ENCODE measurements at regions not wholly inside any gene's neighbourhood (a gene's known extent, or its start where the extent isn't known, plus 50 kb on each side); places are given as distances from the start of the nearest gene placed in this dataset.
A peak's percentile ranks its signal among the peaks of the same experiment; 100 is the strongest.

DNA sequence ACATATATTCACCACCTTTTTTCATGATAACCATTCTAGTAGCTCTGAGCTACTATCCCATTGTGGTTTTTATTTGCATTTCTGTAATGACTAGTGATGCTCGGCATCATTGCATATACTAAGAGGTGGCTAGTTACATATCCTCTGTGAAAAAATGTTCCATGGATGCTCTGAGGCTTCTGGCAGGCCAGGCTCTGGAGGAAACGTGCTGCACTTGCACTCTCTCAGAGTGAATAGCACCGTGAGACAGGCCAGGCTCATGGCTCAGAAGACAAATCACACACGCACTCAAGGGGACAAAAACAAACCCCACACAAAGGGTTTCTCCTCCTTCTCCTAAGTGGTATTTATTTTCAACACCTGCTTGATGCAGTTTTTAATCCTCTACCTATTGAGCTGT, 1085.3 kb upstream of the CNTNAP5 start:
- DNase-seq, result no peak

DNA sequence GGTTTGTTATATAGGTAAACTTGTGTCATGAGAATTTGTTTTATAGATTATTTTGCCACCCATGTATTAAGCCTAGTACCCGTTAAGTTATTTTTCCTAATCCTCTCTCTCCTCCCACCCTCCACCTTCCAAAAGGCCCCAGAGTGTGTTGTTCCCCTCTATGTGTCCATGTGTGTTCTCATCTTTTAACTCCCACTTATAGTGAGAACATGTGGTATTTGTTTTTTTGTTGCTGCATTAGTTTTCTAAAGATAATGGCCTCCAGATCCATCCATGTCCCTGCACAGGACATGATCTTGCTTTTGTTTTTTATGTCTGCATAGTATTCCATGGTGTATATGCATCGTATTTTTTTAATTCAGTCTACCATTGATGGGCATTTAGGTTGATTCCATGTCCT, 1075.6 kb upstream of the CNTNAP5 start:
- no peak for DNase-seq

DNA sequence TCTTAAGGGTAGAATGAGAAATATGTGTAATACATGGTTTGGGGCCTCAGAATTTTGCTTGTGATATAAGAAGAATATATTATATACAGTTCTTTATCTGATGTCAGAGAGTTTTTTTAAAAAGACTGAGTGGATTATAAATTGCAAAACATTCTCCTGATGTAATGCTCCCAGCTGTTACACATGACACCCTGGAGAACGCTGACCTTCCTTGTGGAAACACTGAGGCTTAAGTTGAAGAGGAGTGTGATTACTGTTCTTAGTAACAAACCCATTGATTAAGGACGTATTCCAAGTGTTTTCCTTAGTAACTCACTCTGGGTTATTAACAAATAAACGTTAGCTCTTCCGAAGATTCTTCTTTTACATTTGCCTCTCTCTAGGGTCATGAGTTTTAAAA, 1069.3 kb upstream of the CNTNAP5 start:
- DNase-seq, result no peak

DNA sequence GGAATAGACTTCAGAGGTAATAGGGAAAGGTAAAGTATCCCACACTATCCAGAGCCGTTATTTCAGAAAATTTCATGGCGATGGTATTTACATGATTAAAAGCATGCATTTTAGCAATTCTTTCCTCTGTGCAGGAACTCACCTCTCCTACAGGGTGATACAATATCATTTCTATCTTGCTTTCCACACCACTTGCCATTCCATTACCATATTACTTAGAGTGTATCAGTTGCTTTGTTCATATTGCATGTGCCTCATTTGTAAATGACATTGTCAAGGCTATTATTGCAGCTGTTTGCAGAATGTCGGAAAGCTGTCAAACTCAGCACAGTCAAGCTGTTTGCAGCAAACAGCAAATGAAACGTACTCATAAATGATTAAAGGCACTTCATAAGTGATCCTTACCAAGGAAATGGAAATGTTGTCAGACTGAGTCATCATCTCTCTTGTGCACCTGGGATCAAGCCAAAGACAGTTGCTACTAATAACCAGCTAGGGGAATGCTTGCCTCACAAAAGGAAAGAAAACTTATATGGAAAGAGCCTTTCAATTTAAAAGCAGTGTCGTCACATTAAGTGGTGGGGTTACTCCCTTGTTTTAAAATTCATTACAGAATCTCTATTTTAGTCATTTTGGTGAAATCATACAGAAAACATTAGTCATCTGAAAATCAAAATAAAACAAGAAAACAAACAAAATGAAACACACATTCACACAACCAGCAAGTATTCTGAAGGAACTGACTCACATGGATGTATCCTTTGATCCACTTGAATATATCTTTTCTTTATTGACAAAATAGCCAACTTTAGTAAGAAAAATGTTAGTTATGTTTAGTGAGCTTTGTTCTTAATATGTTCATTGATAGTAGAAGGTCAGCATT, 1064.1 kb upstream of the CNTNAP5 start:
- DNase-seq, result no peak

DNA sequence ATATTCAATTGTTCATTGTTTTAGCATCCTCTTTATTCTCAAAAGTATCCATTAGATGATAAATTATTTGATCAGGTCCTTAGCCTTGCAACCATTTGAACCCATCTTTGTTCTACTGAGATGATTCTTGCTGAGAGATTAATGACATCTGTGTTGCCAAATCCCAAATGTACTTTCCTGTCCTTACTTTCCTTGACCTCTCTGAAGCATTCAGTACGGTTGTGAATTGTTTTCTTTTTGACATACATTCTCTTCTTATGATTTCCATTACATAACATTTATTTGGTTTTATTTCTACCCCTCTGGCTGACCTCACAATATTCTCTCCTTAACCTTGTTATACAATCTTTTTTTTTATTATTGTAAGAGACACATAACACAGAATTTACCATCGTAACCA, 1058.6 kb upstream of the CNTNAP5 start:
- no peak for DNase-seq

DNA sequence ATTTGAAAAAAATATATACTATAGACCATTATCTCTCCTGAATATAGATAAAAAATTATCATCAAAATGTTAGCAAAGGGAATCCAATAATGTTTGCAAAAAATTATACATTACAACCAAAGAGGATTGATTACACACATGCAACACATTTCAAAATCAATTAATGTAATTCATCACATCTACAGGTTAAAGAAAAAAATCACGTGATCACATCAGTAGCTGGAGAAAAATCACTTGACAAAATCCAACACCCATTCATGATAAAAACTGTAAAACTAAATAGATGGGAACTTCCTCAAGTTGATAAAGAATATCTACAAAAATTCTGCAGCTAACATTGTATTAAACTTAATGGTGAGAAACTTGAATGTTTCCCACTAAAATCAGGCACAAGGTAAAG, 1047.5 kb upstream of the CNTNAP5 start:
- DNase-seq, result no peak

DNA sequence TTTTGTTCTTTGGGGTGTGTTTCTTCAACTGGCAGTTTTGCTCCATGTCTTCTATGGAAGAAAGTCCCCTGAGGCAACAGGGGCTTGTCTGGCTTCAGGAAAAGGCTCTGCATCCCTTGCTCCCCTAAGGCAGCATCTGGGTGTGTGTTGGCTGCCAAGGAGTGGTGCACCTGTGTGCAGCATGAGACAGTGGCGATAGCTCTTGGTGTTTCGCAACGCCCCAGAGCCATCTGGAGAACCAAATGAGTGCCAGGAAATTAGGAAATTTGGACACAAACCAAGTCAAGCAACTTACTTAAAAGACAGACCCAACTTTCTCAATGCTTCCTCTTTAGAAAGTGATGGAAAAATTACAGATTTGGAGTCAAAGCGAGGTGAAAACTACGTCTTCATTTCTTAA, 1044.4 kb upstream of the CNTNAP5 start:
- peak; percentile 33 for DNase-seq

DNA sequence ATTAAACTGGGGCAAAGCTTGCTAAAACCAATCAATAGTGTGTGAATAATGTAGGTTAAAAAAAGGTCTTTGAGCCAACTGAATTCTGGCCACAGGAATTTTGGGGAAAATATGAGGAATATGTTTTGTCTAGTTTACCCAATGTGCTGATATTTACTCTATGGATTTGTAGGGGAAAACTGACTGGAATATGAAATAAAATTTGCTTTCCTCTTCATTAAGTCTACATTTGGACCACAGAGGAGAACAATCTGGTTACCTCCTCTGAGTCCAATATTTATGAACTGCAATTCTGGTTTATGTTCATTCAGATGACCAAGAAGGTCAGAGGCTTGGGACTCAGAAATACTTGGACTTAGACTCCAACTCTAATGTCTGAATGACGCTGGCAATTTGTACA, 1042.2 kb upstream of the CNTNAP5 start:
- no peak for DNase-seq

DNA sequence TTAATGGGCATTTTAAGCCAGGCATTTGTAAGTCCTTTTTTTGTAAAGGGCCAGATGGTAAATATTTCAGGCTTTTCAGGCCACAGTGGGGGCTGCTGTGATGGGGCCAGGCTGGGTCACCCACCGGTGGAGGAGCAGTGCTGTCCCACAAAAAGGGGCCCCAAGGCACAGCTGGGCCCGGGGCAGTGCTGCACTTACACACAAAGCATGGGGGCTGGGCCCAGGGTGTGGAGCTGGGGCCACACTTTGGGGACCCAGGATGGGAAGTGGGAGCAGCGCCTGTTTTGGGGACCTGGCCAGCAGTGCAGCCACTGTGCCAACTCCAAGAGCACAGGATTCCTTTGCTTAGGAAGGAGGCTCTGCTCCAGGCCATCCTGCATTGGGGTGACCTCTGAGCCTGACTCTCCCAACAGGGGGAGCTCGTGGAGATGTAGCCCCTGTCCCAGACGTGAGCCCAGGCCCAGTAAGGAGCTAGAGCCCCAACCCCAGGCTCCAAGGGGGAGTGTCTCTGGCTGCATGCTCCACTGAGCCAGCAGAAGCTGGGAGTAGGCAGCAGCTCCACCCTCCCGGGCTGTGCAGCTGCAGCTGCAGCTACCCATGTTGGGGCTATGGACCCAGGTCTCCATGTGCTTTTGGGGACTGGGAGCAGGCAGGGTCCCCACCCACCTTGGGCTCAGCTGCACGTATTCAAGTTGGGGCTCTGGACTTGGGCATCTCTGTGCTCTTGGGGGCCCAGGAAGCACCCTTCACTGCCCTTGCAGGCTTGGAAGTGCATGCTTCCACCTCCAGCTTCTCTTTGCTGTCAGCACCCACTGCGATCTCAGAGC, 1036.5 kb upstream of the CNTNAP5 start:
- DNase-seq, result no peak

DNA sequence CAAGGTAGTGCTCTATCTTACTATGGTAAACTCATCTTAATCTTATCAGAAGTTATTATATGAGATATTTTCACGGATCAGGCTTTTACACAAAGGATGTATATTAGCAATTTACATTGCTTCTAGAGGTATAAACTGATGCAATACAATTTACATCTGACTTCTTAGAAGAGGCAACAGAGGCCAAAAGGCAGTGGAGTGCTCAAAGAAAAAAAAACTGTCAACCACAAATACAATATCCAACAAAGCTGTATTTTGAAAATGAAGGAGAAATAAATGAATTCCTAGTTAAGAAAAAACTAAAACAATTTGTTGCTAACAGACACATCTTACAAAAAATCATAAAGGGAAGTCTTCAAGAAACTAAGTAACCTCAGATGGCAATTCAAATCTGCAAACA, 1031.5 kb upstream of the CNTNAP5 start:
- no peak for DNase-seq

DNA sequence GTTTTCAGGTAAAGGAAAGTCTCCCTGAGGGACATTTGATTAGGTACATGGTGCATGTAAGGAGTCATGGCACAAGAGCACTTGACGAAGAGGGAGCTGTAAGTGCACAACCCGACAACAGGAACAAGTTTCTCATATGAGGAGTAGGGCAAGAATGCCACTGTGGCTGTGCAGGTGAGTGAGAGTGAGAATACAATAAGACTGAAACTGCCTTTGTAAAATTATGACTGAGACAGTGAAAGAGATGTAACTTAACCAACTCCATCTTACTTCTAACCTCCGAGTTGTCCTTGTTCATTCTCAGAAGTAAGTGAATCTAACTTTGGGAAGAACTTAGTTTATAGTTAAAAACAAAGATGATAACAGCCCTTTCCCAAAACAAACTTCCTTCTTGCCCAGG, 1025.8 kb upstream of the CNTNAP5 start:
- no peak for DNase-seq

DNA sequence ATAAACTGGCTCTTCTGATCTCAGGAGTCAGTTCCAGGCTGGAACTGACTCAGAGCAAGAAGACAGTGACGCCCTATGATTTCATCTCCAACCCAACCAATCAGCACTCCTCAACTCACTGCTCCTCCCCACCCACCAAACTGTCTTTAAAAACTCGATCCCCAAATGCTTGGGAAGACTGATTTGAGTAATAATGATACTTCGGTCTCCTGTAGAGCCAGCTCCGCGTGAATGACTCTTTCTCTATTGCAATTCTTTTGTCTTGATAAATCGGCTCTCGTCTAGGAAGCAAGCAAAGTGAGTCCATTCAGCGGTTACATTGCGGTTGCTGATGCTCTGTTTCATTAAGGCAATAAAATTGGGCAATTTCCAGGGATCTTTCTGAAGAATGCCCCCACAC, 1025.3 kb upstream of the CNTNAP5 start:
- DNase-seq, result no peak

DNA sequence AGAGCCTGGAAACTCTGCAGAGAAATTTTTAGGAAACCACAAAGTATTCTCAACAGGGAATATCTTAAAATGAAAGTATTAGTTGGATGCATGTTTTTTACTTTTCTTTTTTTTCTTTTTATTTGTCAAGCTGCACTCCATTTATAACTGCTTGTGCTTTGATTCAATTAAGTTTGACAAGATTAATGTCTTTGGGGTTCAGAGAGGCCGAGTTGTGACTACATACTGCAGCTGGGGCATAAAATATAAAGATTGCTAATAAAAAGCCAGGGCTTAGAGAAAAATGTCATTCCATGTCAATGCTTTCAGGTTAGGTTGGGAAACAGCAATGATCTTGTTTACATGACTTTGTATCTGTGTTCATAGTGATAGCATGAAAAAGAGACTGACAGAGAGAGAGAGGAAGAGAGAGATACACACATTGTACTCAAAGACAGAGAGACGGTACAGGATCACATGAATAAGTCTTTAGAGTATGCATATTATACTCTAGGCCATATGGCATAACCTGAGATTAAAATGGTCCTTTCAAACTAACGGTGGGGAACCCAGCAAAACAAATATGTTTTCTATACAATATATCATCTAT, 1022.3 kb upstream of the CNTNAP5 start:
- no peak for DNase-seq

DNA sequence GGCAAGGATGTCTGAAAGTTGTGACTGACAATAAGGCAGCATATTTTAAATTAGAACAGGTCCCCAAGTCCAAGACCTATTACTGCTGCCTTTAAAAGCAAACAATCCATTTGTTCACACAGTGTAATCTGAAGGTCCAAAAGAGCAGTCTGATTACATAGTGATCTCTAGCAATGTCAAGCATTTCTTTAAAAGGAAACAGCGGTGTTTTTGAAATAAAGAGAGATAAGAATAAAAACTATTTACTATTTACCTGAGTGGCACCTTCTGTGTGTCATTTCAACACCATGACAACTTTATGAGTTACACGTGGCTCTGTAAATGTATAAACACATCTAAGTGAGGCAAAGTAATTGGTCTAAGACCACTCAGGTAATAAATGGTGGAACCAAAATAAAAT, 1009.9 kb upstream of the CNTNAP5 start:
- no peak for DNase-seq

DNA sequence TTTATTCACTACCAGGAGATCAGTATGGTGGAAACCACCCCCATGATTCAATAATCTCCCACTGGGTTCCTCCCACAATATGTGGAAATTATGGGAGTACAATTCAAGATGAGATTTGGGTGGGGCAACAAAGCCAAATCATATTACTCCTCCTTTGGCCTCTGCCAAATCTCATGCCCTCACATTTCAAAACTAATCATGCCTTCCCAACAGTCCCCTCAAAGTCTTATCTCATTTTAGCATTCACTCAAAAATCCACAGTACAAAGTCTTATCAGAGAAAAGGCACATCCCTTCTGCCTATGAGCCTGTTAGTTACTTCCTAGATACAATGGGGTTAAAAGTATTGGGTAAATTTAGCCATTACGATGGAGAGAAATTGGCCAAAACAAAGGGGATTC, 989.5 kb upstream of the CNTNAP5 start:
- peak; percentile 30 for DNase-seq

DNA sequence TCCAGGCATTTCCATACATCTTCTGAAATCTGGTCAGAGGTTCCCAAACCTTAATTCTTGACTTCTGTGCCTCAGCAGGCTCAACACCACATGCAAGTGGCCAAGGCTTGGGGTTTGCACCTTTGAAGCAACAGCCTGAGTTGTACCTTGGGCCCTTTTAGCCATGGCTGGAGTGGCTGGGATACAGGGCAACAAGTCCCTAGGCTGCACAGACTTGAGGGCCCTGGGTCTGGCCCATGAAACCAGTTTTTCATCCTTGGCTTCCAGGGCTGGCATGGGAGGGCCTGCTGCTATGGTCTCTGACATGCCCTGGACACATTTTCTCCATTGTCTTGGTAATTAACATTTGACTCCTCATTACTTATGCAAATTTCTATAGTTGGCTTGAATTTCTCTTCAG, 988.8 kb upstream of the CNTNAP5 start:
- DNase-seq, result no peak

DNA sequence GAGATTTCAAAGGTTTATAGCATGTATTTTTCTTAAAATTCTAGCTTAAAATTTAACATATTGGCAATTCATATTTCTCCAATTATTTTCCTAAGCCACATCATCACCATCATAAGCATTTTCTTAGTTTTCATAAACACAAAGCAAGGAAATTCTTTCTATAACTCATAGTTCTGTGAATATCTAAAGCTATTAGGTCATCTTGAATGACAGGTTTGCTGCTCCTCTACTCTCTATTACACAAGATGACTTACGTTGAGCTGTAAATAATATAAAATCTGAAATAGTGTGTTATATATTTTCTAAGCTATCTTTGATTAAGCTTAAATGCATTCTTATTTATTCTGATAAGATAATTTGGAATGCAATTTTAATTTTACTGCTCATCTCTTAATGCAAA, 984.6 kb upstream of the CNTNAP5 start:
- no peak for DNase-seq

DNA sequence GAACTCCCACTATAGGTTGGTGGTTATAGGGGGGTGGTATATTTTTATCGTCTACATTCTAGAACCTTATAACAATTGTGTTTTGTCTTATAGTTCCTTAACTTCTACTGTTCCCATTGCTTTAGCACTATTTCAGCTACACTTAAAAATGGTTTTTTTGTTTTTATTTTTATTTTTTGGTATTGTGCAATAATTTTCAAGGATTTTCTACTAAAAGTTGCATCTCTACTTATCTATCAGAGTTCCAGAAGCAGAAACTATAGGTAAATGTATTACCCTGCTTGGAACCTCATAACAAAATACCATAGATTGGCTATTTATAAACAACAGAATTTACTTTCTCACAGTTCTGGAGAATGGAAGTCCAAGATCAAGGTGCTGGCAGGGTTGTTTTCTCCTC, 981.6 kb upstream of the CNTNAP5 start:
- no peak for DNase-seq

DNA sequence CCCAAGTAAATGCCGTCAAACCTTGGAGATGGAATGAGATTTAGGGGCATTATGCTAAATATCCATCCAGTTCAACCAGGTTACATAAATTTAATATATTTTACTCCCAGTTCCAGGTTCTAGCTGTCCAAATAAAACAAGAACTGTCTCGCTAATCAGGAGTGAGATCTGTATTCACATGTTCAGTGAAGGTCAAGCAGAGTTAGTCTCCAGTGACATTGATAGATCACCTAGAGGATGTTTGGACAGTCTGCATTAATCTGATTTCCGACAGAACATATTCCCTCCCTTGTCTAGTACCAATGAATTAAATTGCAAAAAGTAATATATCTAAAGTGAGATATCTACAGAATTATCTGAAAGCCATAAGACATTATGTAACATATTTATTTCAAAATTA, 979.4 kb upstream of the CNTNAP5 start:
- no peak for DNase-seq

DNA sequence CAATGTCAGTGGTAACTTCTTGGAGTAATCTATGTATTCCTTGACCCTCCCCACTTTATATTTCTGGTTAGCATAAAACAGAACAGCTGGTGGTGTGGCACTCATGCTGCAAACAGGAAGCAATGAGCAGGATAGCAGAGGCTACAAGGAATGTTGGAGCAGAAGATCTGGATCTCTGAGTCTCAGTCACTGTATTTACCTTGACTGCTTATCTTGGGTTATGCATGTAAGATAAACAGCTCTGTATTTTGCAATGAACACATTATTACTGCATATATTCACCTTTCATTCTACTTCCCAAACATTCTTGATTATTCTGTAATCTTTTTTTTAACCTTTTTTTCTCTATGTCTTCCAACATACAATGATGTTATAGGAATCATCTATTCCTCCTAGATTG, 977.9 kb upstream of the CNTNAP5 start:
- no peak for DNase-seq

DNA sequence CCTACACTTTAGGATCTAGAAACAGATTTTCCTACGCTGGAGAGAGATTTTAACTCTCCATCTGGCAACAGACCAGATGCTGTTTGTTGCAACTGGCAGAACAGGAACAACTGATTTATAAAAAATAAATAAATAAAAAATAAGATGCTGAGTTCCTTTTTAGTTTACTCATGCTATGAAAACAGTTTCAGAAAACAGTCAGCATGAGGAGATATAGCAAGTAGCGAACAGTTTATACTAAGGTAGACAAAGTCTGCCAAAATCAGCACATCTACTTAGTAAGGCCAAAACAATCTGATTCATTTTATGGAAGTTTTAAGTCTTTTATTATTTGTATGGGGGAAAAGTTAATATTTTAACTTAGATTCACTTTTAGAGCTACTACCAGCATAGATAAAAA, 974.0 kb upstream of the CNTNAP5 start:
- DNase-seq, result no peak

DNA sequence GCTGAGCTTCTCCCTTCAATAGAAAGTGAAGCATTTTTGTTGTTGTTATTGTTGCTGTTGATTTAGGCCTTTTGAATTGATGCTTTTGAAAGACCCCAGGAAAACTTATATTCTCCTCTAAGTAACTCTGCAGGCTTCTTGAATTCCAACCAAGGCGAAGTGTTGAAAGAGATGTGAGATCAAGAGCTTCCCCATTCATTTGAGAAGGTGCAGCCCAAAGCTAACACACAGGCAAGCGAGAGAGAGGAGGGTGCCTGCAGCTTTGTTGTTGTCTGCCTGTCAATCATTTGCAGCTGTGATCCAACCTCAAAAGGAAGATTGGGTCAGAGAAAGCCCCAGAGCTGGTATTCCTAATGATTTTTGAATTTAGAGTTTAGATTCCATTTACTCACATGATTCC, 963.6 kb upstream of the CNTNAP5 start:
- no peak for DNase-seq

DNA sequence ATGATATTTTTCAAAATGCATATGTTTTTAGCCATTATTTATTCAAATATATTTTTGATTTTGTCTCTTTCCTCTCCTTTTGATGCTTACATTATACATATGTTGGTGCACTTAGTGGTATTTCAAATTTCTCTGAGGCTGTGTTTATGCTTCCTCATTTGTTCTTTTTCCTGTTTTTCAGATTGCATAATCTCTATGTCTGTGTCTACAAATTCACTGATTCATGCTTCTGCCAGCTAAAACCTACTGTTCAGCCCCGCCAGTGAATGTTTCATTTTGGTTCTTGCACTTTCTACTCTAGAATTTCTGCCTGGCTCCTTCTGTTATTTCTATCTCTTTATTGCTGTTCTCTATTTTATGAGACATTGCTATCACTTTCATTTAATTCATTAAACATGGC, 951.7 kb upstream of the CNTNAP5 start:
- peak; percentile 49 for DNase-seq

DNA sequence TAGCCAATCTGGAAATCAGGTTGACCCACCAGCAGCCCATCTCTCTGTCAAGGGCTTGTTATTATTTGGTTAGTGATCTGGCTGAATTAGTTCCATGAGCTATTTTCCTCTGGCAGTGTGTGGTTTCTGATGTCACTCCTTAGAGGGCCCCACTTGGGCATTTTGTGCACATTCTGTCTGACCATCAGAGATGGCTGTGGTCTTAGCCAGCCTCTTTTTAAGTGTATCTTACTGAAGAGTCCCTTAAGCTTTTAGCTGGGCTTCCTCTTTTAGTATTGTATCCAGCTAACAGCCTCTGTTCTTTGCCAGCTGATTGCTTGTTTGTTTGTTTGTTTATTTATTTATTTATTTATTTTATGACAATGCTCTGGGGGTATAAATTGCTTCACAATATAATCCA, 951.1 kb upstream of the CNTNAP5 start:
- peak; percentile 10 for DNase-seq

Data from hematopoietic multipotent progenitor cell treated with erythropoietin and hydrocortisone succinate and interleukin-3 and kit ligand, for 6 days (in vitro differentiated cells).